ENCODE measurements at regions not wholly inside any gene's neighbourhood (a gene's known extent, or its start where the extent isn't known, plus 50 kb on each side); places are given as distances from the start of the nearest gene placed in this dataset.

GRCh38 chr1:4330805-4331766 is 323.3 kb upstream of the AJAP1 start:
- no peak for DNase-seq

- no peak for DNase-seq
Observed at GRCh38 chr1:4331767-4332163, 322.6 kb upstream of the AJAP1 start.

- DNase-seq, result no peak
Observed at GRCh38 chr1:4336507-4336906, 317.9 kb upstream of the AJAP1 start.

GRCh38 chr1:4341421-4341820 is 313.0 kb upstream of the AJAP1 start:
- DNase-seq, result no peak

- DNase-seq, result no peak
Observed at GRCh38 chr1:4344065-4344732, 310.2 kb upstream of the AJAP1 start.

- no peak for DNase-seq
Observed at GRCh38 chr1:4345094-4345493, 309.3 kb upstream of the AJAP1 start.

- no peak for DNase-seq
Observed at GRCh38 chr1:4346131-4346530, 308.3 kb upstream of the AJAP1 start.

GRCh38 chr1:4351453-4351852 is 303.0 kb upstream of the AJAP1 start:
- no peak for DNase-seq

GRCh38 chr1:4353090-4353856 is 301.1 kb upstream of the AJAP1 start:
- DNase-seq, result no peak

- DNase-seq, result no peak
Observed at GRCh38 chr1:4355839-4356238, 298.6 kb upstream of the AJAP1 start.

- DNase-seq, result no peak
Observed at GRCh38 chr1:4362314-4363044, 291.9 kb upstream of the AJAP1 start.

- no peak for DNase-seq
Observed at GRCh38 chr1:4366091-4366490, 288.3 kb upstream of the AJAP1 start.

GRCh38 chr1:4367230-4367777 is 287.1 kb upstream of the AJAP1 start:
- DNase-seq, result no peak

GRCh38 chr1:4369335-4369734 is 285.1 kb upstream of the AJAP1 start:
- no peak for DNase-seq

- DNase-seq, result no peak
Observed at GRCh38 chr1:4371849-4372248, 282.6 kb upstream of the AJAP1 start.

GRCh38 chr1:4375812-4376211 is 278.6 kb upstream of the AJAP1 start:
- no peak for DNase-seq

GRCh38 chr1:4379451-4380175 is 274.8 kb upstream of the AJAP1 start:
- DNase-seq, result no peak

- no peak for DNase-seq
Observed at GRCh38 chr1:4380564-4381168, 273.7 kb upstream of the AJAP1 start.

GRCh38 chr1:4393191-4393590 is 261.2 kb upstream of the AJAP1 start:
- DNase-seq, result no peak

GRCh38 chr1:4394366-4394765 is 260.0 kb upstream of the AJAP1 start:
- DNase-seq, result no peak

GRCh38 chr1:4395158-4395557 is 259.3 kb upstream of the AJAP1 start:
- DNase-seq, result no peak
